ENCODE measurements at regions not wholly inside any gene's neighbourhood (a gene's known extent, or its start where the extent isn't known, plus 50 kb on each side); places are given as distances from the start of the nearest gene placed in this dataset.

DNA sequence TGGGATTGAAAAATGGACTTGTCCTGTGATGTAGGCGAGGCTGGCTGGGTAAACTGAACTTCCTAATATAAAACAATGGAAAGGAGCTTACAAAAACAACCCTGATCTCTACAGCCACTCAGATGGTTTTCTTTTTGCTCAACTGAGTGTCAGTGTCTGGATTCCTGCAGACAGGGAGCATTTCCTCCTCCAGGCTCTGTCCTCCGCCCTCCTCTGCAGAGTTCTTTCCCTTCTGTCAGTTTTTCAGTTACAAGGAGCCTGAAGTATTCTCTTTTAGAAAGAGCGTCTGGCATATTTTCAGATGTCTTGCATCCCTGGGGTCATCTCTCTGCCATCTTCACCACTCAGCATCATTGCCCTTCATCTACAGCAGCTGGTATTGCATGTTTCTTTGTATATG, 50.0 kb upstream of the PITRM1 start:
- TF ChIP-seq POLR2A (IDR thresholded peaks at IDR 0.05), result no peak
- TF ChIP-seq, protein P1, sequence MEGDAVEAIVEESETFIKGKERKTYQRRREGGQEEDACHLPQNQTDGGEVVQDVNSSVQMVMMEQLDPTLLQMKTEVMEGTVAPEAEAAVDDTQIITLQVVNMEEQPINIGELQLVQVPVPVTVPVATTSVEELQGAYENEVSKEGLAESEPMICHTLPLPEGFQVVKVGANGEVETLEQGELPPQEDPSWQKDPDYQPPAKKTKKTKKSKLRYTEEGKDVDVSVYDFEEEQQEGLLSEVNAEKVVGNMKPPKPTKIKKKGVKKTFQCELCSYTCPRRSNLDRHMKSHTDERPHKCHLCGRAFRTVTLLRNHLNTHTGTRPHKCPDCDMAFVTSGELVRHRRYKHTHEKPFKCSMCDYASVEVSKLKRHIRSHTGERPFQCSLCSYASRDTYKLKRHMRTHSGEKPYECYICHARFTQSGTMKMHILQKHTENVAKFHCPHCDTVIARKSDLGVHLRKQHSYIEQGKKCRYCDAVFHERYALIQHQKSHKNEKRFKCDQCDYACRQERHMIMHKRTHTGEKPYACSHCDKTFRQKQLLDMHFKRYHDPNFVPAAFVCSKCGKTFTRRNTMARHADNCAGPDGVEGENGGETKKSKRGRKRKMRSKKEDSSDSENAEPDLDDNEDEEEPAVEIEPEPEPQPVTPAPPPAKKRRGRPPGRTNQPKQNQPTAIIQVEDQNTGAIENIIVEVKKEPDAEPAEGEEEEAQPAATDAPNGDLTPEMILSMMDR (IDR thresholded peaks at IDR 0.05), result no peak
- TF ChIP-seq EP300 (IDR thresholded peaks at IDR 0.05), result no peak
- TF ChIP-seq POLR2AphosphoS5 (IDR thresholded peaks at IDR 0.05), result no peak

All from stomach (tissue), 4 donors.